GM19395 (cell line): ENCODE measurements at regions not wholly inside any gene's neighbourhood (a gene's known extent, or its start where the extent isn't known, plus 50 kb on each side); places are given as distances from the start of the nearest gene placed in this dataset.

Experiments used
- ATAC-seq: cut with Tn5 transposase; IDR thresholded peaks from one replicate; pipeline ENCODE4 v1.9.1; 2021; ENCODE audit warnings: mild to moderate bottlenecking, moderate library complexity; ENCODE audit not compliant: unreplicated experiment

- ATAC-seq, result no peak
Measured at GRCh38 chr6:71395731-71396409, 107.3 kb downstream of the OGFRL1 start.

- ATAC-seq, result peak; percentile 96
Measured at GRCh38 chr6:71396410-71396801, 107.8 kb downstream of the OGFRL1 start.

- ATAC-seq, result no peak
Measured at GRCh38 chr6:71399279-71399678, 110.7 kb downstream of the OGFRL1 start.

GRCh38 chr6:71400852-71401251, 112.2 kb downstream of the OGFRL1 start:
- ATAC-seq, result no peak

GRCh38 chr6:71402096-71402495, 113.5 kb downstream of the OGFRL1 start:
- ATAC-seq, result no peak

- ATAC-seq, result no peak
Measured at GRCh38 chr6:71403422-71404134, 115.0 kb downstream of the OGFRL1 start.

GRCh38 chr6:71404145-71404966, 115.7 kb downstream of the OGFRL1 start:
- no peak for ATAC-seq

- ATAC-seq, result no peak
Measured at GRCh38 chr6:71404967-71405278, 116.3 kb downstream of the OGFRL1 start.

GRCh38 chr6:71405416-71405815, 116.8 kb downstream of the OGFRL1 start:
- ATAC-seq, result no peak

- no peak for ATAC-seq
Measured at GRCh38 chr6:71406865-71407860, 118.6 kb downstream of the OGFRL1 start.

GRCh38 chr6:71408787-71409723, 120.4 kb downstream of the OGFRL1 start:
- no peak for ATAC-seq

GRCh38 chr6:71410164-71410566, 121.6 kb downstream of the OGFRL1 start:
- ATAC-seq, result peak; percentile 71

GRCh38 chr6:71410681-71411080, 122.1 kb downstream of the OGFRL1 start:
- no peak for ATAC-seq

GRCh38 chr6:71411882-71412281, 123.3 kb downstream of the OGFRL1 start:
- ATAC-seq, result no peak

- ATAC-seq, result no peak
Measured at GRCh38 chr6:71412559-71413140, 124.0 kb downstream of the OGFRL1 start.

- ATAC-seq, result no peak
Measured at GRCh38 chr6:71414486-71414885, 125.9 kb downstream of the OGFRL1 start.

GRCh38 chr6:71419217-71420094, 130.8 kb downstream of the OGFRL1 start:
- no peak for ATAC-seq

- ATAC-seq, result peak; percentile 53
Measured at GRCh38 chr6:71420095-71420692, 131.6 kb downstream of the OGFRL1 start.
